SK-N-SH (cell line): ENCODE measurements at regions not wholly inside any gene's neighbourhood (a gene's known extent, or its start where the extent isn't known, plus 50 kb on each side); places are given as distances from the start of the nearest gene placed in this dataset.

Source experiments
- CTCF ChIA-PET: fragments of 300-600, 350-600 bp; formaldehyde crosslinking; extraction: SDS; loops from one replicate; lab custom pipeline; 2021; lab: Yijun Ruan, JAX
- POLR2A ChIA-PET: fragments of 350-600 bp; sonication (Branson Sonifier 250); formaldehyde crosslinking; extraction: SDS; loops from one replicate; lab custom pipeline; 2020; ENCODE audit warnings: antibody characterized with exemption, inconsistent platforms; lab: Yijun Ruan, JAX
- DNase-seq: peaks from one replicate; pipeline ENCODE4 v3.0.0; 2012
- H2AFZ ChIP-seq: fragments of 200-600 bp; sonication (generic); 2 replicates; pipeline ENCODE4 v1.8.1; 2016; ENCODE audit warnings: antibody characterized with exemption, mild to moderate bottlenecking, low read depth
- H3F3A ChIP-seq: fragments of 200-600 bp; sonication (generic); replicated peaks from 2 replicates; pipeline ENCODE3; 2016; ENCODE audit warnings: antibody characterized with exemption, mild to moderate bottlenecking; ENCODE audit not compliant: insufficient read depth
- H3K27ac ChIP-seq, 2 experiments: fragments of 200-500 bp in 1 of 2; fragments of 200-600 bp in 1 of 2; sonication (Bioruptor generic) in 1 of 2; sonication (generic), shearing (Covaris generic) in 1 of 2; 2 replicates each; pipeline versions ENCODE4 v1.5.1 to v1.6.1; 2014 to 2016; ENCODE audit warnings: low read depth in 2 of 2, inconsistent platforms in 1 of 2, low read length in 1 of 2, mild to moderate bottlenecking in 1 of 2, mixed read lengths in 1 of 2
- H3K27me3 ChIP-seq: fragments of 200-600 bp; sonication (generic), shearing (Covaris generic); 2 replicates; pipeline ENCODE4 v1.6.1; 2016; ENCODE audit warnings: mixed run types; ENCODE audit not compliant: insufficient read depth
- H3K36me3 ChIP-seq, 2 experiments: fragments of 200-500 bp in 1 of 2; fragments of 200-600 bp in 1 of 2; sonication (Bioruptor generic) in 1 of 2; sonication (generic) in 1 of 2; replicated peaks in 1 of 2; 2 replicates each; pipeline versions ENCODE3 to v1.5.1; 2014 to 2016; ENCODE audit warnings: low read length in 1 of 2, mild to moderate bottlenecking in 1 of 2; ENCODE audit not compliant: insufficient read depth in 2 of 2, control insufficient read depth in 1 of 2
- H3K4me1 ChIP-seq, 2 experiments: fragments of 200-500 bp in 1 of 2; fragments of 200-600 bp in 1 of 2; sonication (Bioruptor generic) in 1 of 2; sonication (generic), shearing (Covaris generic) in 1 of 2; 2 replicates each; pipeline versions ENCODE4 v1.5.1 to v1.6.1; 2014 to 2016; ENCODE audit warnings: low read depth in 1 of 2, low read length in 1 of 2, mixed run types in 1 of 2; ENCODE audit not compliant: insufficient read depth in 2 of 2, control insufficient read depth in 1 of 2
- H3K4me2 ChIP-seq: fragments of 200-600 bp; sonication (generic), shearing (Covaris generic); 2 replicates; pipeline ENCODE4 v1.6.1; 2017; ENCODE audit warnings: mixed run types
- H3K4me3 ChIP-seq, 2 experiments: fragments of 200-500 bp in 1 of 2; fragments of 200-600 bp in 1 of 2; sonication (Bioruptor generic) in 1 of 2; sonication (generic), shearing (Covaris generic) in 1 of 2; 2 replicates each; pipeline versions ENCODE4 v1.5.1 to v1.8.1; 2014 to 2016; ENCODE audit warnings: low read depth in 2 of 2, inconsistent platforms in 1 of 2, low read length in 1 of 2, mild to moderate bottlenecking in 1 of 2, mixed read lengths in 1 of 2, moderate library complexity in 1 of 2
- H3K79me2 ChIP-seq: fragments of 200-600 bp; sonication (generic); 2 replicates; pipeline ENCODE4 v1.8.1; 2017; ENCODE audit warnings: mild to moderate bottlenecking; ENCODE audit not compliant: insufficient read depth
- H3K9ac ChIP-seq: fragments of 200-600 bp; sonication (generic); 2 replicates; pipeline ENCODE4 v1.6.1; 2017; ENCODE audit warnings: mixed run types
- H3K9me2 ChIP-seq: fragments of 200-600 bp; sonication (generic); 2 replicates; pipeline ENCODE4 v1.6.1; 2017; ENCODE audit warnings: mixed run types
- H3K9me3 ChIP-seq: fragments of 200-600 bp; sonication (generic); 2 replicates; pipeline ENCODE4 v1.6.1; 2017; ENCODE audit warnings: mixed run types, mild to moderate bottlenecking, moderate library complexity
- H4K20me1 ChIP-seq: fragments of 200-600 bp; sonication (generic); 2 replicates; pipeline ENCODE4 v1.6.1; 2017; ENCODE audit warnings: mild to moderate bottlenecking, mixed run types; ENCODE audit not compliant: insufficient read depth
- ELF1 ChIP-seq: IDR thresholded peaks from 2 replicates; pipeline ENCODE4 v1.4.0; 2012
- EP300 ChIP-seq, 2 experiments: IDR thresholded peaks; 2 replicates each; pipeline versions ENCODE4 v1.4.0 to v1.6.1; 2012; ENCODE audit warnings: borderline replicate concordance in 1 of 2, low read depth in 1 of 2, low read length in 1 of 2
- EZH2phosphoT487 ChIP-seq: fragments of 200-600 bp; sonication (generic); IDR thresholded peaks from 2 replicates; pipeline ENCODE4 v1.6.1; 2017; ENCODE audit warnings: low read depth, mixed run types, mild to moderate bottlenecking, antibody characterized with exemption, moderate library complexity, borderline replicate concordance
- FOSL2 ChIP-seq: IDR thresholded peaks from 2 replicates; pipeline ENCODE4 v1.4.0; 2012; ENCODE audit warnings: low read depth, mild to moderate bottlenecking, moderate library complexity, borderline replicate concordance
- JUND ChIP-seq: IDR thresholded peaks from 2 replicates; pipeline ENCODE4 v1.4.0; 2012
- MXI1 ChIP-seq: IDR thresholded peaks from 2 replicates; pipeline ENCODE4 v1.6.1; 2012; ENCODE audit warnings: mild to moderate bottlenecking, low read depth, low read length, improper control_type of control experiment
- NRF1 ChIP-seq: IDR thresholded peaks from 2 replicates; pipeline ENCODE4 v1.6.1; 2012; ENCODE audit warnings: low read depth, mild to moderate bottlenecking, low read length
- RXRA ChIP-seq: IDR thresholded peaks from 2 replicates; pipeline ENCODE4 v1.4.0; 2012; ENCODE audit warnings: low read depth, mild to moderate bottlenecking, borderline replicate concordance
- TCF12 ChIP-seq: IDR thresholded peaks from 2 replicates; pipeline ENCODE4 v1.4.0; 2012
- TEAD4 ChIP-seq: IDR thresholded peaks from 2 replicates; pipeline ENCODE4 v1.4.0; 2012; ENCODE audit warnings: mild to moderate bottlenecking, borderline replicate concordance; ENCODE audit not compliant: insufficient read depth
- YY1 ChIP-seq: IDR thresholded peaks from 2 replicates; pipeline ENCODE4 v1.4.0; 2012; ENCODE audit warnings: low read depth, mild to moderate bottlenecking
- WGBS: methylation state at CpG from one replicate; pipeline ENCODE4 v1.1.6; 2017; ENCODE audit warnings: low lambda C conversion rate; 5-methylcytosine and 5-hydroxymethylcytosine counted together
- TF ChIP-seq, protein P1 (sequence below): fragments of 150-350 bp; IDR thresholded peaks from 2 replicates; pipeline ENCODE4 v1.6.1; 2017; ENCODE audit warnings: antibody characterized with exemption, low read length, low read depth, borderline replicate concordance
- TF ChIP-seq, protein P2 (sequence below): IDR thresholded peaks from 2 replicates; pipeline ENCODE4; 2012

DNA sequence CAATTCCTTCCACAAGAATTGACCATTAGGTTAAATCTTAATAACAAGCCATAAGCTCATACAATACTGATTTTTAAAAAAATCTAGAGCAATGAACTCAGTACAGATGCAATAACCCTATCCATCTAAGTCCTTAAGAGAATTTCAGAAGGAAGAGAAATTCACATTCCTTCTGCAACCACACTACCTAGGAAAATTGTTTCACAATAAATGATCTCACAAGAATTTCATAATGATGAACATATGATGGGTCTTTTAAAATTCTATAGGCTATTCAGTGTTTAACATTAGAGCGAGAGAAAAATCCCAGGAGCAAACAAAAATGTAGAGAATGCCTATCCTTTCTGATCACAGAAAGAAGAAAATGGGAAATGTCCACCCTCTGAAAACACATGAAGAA is 70.0 kb upstream of the MAGI2 start:
- no peak overlapping the region for H3K4me2 ChIP-seq
- H3K27ac ChIP-seq = no peak overlapping the region
- H3F3A ChIP-seq = peaks cover 6% of the 10 kb centered on the region
- H2AFZ ChIP-seq = no peak overlapping the region
- no peaks in the 10 kb centered on the region for H3K27me3 ChIP-seq
- H3K4me1 ChIP-seq = peaks cover 0 to 4% of the 10 kb centered on the region in 2 experiments; a peak in 1 of 4 replicates
- no peaks in the 10 kb centered on the region for H3K79me2 ChIP-seq
- TF ChIP-seq NRF1 (no peak), EZH2phosphoT487 (no peak), TCF12 (no peak), RXRA (no peak), MXI1 (no peak), YY1 (no peak)
- TF ChIP-seq, protein P1, sequence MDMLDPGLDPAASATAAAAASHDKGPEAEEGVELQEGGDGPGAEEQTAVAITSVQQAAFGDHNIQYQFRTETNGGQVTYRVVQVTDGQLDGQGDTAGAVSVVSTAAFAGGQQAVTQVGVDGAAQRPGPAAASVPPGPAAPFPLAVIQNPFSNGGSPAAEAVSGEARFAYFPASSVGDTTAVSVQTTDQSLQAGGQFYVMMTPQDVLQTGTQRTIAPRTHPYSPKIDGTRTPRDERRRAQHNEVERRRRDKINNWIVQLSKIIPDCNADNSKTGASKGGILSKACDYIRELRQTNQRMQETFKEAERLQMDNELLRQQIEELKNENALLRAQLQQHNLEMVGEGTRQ = no peak
- H3K4me3 ChIP-seq = no peak overlapping the region
- POLR2A ChIA-PET = no interaction called here
- H3K9me3 ChIP-seq = no peaks in the 10 kb centered on the region
- CTCF ChIA-PET = interaction anchor here (0.7 kb wide), 1 partner anchor 43 kb away, joined by 3 read pairs; no protein-coding TSS in a partner anchor
- H3K9me2 ChIP-seq = no peaks in the 10 kb centered on the region
- no peaks in the 10 kb centered on the region for H4K20me1 ChIP-seq
- WGBS = 88% methylated on average over 1 of the region's 1 CpG
- no peaks in the 10 kb centered on the region for H3K36me3 ChIP-seq
- no peak overlapping the region for H3K9ac ChIP-seq
- DNase-seq = no peak

DNA sequence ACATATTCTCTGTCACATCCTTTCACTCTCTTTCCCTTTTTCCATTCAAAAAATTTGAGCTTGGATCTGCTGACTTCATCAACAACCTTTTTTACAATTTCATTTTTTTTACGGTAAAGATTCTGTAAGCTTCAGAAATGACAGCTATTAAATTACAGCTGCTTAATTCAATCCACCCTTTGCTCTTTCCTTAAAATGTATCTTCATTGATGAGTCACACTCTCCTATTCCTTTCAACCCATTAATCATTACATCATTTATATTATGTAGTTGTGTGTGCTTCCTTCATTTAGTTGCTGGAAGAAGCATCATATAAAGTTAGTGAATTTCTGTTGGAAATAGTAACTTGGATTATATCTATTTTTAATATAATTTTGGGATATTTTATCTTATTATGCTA is 67.1 kb upstream of the MAGI2 start:
- H3K27ac ChIP-seq = no peak overlapping the region
- no peaks in the 10 kb centered on the region for H3K27me3 ChIP-seq
- TF ChIP-seq, protein P2, sequence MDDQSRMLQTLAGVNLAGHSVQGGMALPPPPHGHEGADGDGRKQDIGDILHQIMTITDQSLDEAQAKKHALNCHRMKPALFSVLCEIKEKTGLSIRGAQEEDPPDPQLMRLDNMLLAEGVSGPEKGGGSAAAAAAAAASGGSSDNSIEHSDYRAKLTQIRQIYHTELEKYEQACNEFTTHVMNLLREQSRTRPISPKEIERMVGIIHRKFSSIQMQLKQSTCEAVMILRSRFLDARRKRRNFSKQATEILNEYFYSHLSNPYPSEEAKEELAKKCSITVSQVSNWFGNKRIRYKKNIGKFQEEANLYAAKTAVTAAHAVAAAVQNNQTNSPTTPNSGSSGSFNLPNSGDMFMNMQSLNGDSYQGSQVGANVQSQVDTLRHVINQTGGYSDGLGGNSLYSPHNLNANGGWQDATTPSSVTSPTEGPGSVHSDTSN = peak; percentile 83
- 0 out of 4 replicates have a peak, but pooled peaks of 1 of the 2 experiments have one; percentile 9 for TF ChIP-seq EP300 (IDR thresholded peaks at IDR 0.05; ENCODE audit: borderline replicate concordance in 1 of 2, low read depth in 1 of 2, low read length in 1 of 2)
- no peak for TF ChIP-seq TEAD4
- peak; percentile 65; the same call in 1 of the 2 replicates for TF ChIP-seq FOSL2
- TF ChIP-seq TCF12 = peak; percentile 74
- TF ChIP-seq JUND = peak; percentile 79
- no peak for TF ChIP-seq ELF1
- no peak for DNase-seq
- no peaks in the 10 kb centered on the region for H3K9me2 ChIP-seq
- peaks cover 0 to 4% of the 10 kb centered on the region in 2 experiments; a peak in 1 of 4 replicates for H3K4me1 ChIP-seq
- no peak overlapping the region; the same call in 1 of the 2 replicates for H3K4me2 ChIP-seq
- 6% methylated on average over 1 of the region's 1 CpG for WGBS
- ChIA-PET POLR2A (interaction anchor here (0.6 kb wide), 1 partner anchor 452 kb away, joined by 3 read pairs; no protein-coding TSS in a partner anchor), CTCF (no interaction called here)
- no peaks in the 10 kb centered on the region for H3K9me3 ChIP-seq
- H3K9ac ChIP-seq = no peak overlapping the region
- no peaks in the 10 kb centered on the region for H3K79me2 ChIP-seq
- no peak overlapping the region for H3K4me3 ChIP-seq
- no peaks in the 10 kb centered on the region for H3K36me3 ChIP-seq
- H4K20me1 ChIP-seq = no peaks in the 10 kb centered on the region
- H2AFZ ChIP-seq = no peak overlapping the region
- H3F3A ChIP-seq = peaks cover 6% of the 10 kb centered on the region
